ENCODE measurements at regions not wholly inside any gene's neighbourhood (a gene's known extent, or its start where the extent isn't known, plus 50 kb on each side); places are given as distances from the start of the nearest gene placed in this dataset.

- TF ChIP-seq EZH2 (IDR thresholded peaks at IDR 0.05; ENCODE audit: borderline replicate concordance) (no peak), EZH2phosphoT487 (IDR thresholded peaks at IDR 0.05; ENCODE audit: low read depth, severe bottlenecking, unreplicated experiment) (no peak), CTCF (IDR thresholded peaks at IDR 0.05; ENCODE audit: poor library complexity) (no peak)
- no peaks in the 10 kb centered on the region for H3K79me2 ChIP-seq
- H2AFZ ChIP-seq, result no peak overlapping the region
- no peak overlapping the region for H3K4me2 ChIP-seq
- DNase-seq (ENCODE audit: low spot score), result no peak
- H3K36me3 ChIP-seq (replicated peaks; ENCODE audit: insufficient read depth, low read depth), result no peaks in the 10 kb centered on the region
- H3K27ac ChIP-seq, result no peak overlapping the region
- no peaks in the 10 kb centered on the region for H3K4me1 ChIP-seq (ENCODE audit: insufficient read depth)
- no peaks in the 10 kb centered on the region for H3K27me3 ChIP-seq
- H3K4me3 ChIP-seq, result no peak overlapping the region
- whole genome bisulfite sequencing (ENCODE audit: low lambda C conversion rate, missing lambda C conversion rate), result 84% methylated on average over 2 of the region's 2 CpGs
- H4K20me1 ChIP-seq (ENCODE audit: insufficient read depth, poor library complexity, severe bottlenecking), result no peaks in the 10 kb centered on the region
- no peaks in the 10 kb centered on the region for H3K9me3 ChIP-seq (ENCODE audit: low read depth)
- H3K9me2 ChIP-seq (replicated peaks; ENCODE audit: insufficient read depth), result no peaks in the 10 kb centered on the region
Observed at GRCh38 chr2:198807131-198807530, 650.6 kb downstream of the SATB2 start.

GRCh38 chr2:198795419-198795818 lies 662.3 kb downstream of the SATB2 start:
- H3K9me2 ChIP-seq (replicated peaks; ENCODE audit: insufficient read depth), result no peaks in the 10 kb centered on the region
- no peaks in the 10 kb centered on the region for H3K9me3 ChIP-seq (ENCODE audit: low read depth)
- 91% methylated on average over 2 of the region's 2 CpGs for WGBS (ENCODE audit: low lambda C conversion rate, missing lambda C conversion rate)
- H3K4me3 ChIP-seq, result no peak overlapping the region
- no peaks in the 10 kb centered on the region for H3K36me3 ChIP-seq (replicated peaks; ENCODE audit: insufficient read depth, low read depth)
- no peak overlapping the region for H3K4me2 ChIP-seq
- H3K27me3 ChIP-seq, result no peaks in the 10 kb centered on the region
- no peak overlapping the region for H2AFZ ChIP-seq
- H4K20me1 ChIP-seq (ENCODE audit: insufficient read depth, poor library complexity, severe bottlenecking), result no peaks in the 10 kb centered on the region
- no peaks in the 10 kb centered on the region for H3K79me2 ChIP-seq
- DNase-seq (ENCODE audit: low spot score), result no peak
- TF ChIP-seq EZH2 (IDR thresholded peaks at IDR 0.05; ENCODE audit: borderline replicate concordance), result no peak
- no peak for TF ChIP-seq EZH2phosphoT487 (IDR thresholded peaks at IDR 0.05; ENCODE audit: low read depth, severe bottlenecking, unreplicated experiment)
- no peak for TF ChIP-seq CTCF (IDR thresholded peaks at IDR 0.05; ENCODE audit: poor library complexity)
- no peak overlapping the region for H3K27ac ChIP-seq
- no peaks in the 10 kb centered on the region for H3K4me1 ChIP-seq (ENCODE audit: insufficient read depth)

DNA sequence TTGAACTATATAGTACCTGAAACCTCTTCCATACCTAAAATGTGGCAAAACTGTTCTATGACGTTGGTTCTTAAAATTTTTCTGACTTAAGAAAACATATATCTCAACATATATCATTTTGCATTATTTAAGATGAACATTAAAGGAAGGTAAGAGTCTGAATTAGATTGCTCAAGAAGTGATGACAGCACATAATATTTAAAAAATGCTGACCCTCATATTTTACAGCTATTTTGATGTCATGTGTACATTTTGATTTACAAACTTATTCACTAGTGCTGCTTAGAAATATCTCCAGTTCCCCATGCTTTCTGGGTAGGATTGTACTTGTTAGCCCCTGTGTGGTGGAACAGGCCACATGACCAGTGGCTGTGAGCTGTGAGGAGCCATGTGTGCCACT lies 666.1 kb downstream of the SATB2 start:
- no peaks in the 10 kb centered on the region for H4K20me1 ChIP-seq (ENCODE audit: insufficient read depth, poor library complexity, severe bottlenecking)
- H3K27ac ChIP-seq, result no peak overlapping the region
- no peaks in the 10 kb centered on the region for H3K79me2 ChIP-seq
- DNase-seq (ENCODE audit: low spot score), result no peak
- no peak overlapping the region for H3K4me3 ChIP-seq
- WGBS (ENCODE audit: low lambda C conversion rate, missing lambda C conversion rate), result 3% methylated on average over 1 of the region's 1 CpG
- no peaks in the 10 kb centered on the region for H3K9me2 ChIP-seq (replicated peaks; ENCODE audit: insufficient read depth)
- TF ChIP-seq EZH2phosphoT487 (IDR thresholded peaks at IDR 0.05; ENCODE audit: low read depth, severe bottlenecking, unreplicated experiment) (no peak), EZH2 (IDR thresholded peaks at IDR 0.05; ENCODE audit: borderline replicate concordance) (no peak), CTCF (IDR thresholded peaks at IDR 0.05; ENCODE audit: poor library complexity) (no peak)
- no peak overlapping the region for H2AFZ ChIP-seq
- H3K36me3 ChIP-seq (replicated peaks; ENCODE audit: insufficient read depth, low read depth), result no peaks in the 10 kb centered on the region
- no peaks in the 10 kb centered on the region for H3K27me3 ChIP-seq
- H3K4me2 ChIP-seq, result no peak overlapping the region
- no peaks in the 10 kb centered on the region for H3K4me1 ChIP-seq (ENCODE audit: insufficient read depth)
- H3K9me3 ChIP-seq (ENCODE audit: low read depth), result no peaks in the 10 kb centered on the region

DNA sequence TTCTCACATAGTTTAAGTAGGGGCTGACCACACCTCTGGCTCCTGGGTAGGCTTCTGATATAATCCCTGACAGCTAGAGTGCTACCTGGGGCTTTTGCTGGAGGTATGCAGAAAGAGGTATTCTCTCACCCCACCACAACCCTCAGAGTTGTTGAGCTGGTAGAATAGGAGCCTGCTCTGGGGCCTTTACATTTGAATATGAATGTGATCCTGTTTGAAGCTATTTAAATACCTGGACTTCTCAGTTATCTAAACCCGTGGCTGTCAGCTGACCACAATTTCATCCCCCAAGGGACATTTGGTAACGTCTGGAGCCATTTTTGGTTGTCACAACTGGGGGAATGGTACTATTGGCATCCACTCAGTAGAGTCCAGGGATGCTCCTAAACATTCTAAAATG lies 669.1 kb downstream of the SATB2 start:
- no peaks in the 10 kb centered on the region for H3K79me2 ChIP-seq
- no peak overlapping the region for H3K4me2 ChIP-seq
- no peak overlapping the region for H3K27ac ChIP-seq
- 19% methylated on average over 2 of the region's 2 CpGs for WGBS (ENCODE audit: low lambda C conversion rate, missing lambda C conversion rate)
- no peaks in the 10 kb centered on the region for H3K9me3 ChIP-seq (ENCODE audit: low read depth)
- no peak overlapping the region for H3K4me3 ChIP-seq
- H3K36me3 ChIP-seq (replicated peaks; ENCODE audit: insufficient read depth, low read depth), result no peaks in the 10 kb centered on the region
- no peak overlapping the region for H2AFZ ChIP-seq
- H3K4me1 ChIP-seq (ENCODE audit: insufficient read depth), result no peaks in the 10 kb centered on the region
- H3K9me2 ChIP-seq (replicated peaks; ENCODE audit: insufficient read depth), result no peaks in the 10 kb centered on the region
- H4K20me1 ChIP-seq (ENCODE audit: insufficient read depth, poor library complexity, severe bottlenecking), result no peaks in the 10 kb centered on the region
- TF ChIP-seq EZH2phosphoT487 (IDR thresholded peaks at IDR 0.05; ENCODE audit: low read depth, severe bottlenecking, unreplicated experiment) (no peak), EZH2 (IDR thresholded peaks at IDR 0.05; ENCODE audit: borderline replicate concordance) (no peak)
- no peak for DNase-seq (ENCODE audit: low spot score)
- no peaks in the 10 kb centered on the region for H3K27me3 ChIP-seq

Data from hepatocyte (in vitro differentiated cells).